GM12878 (cell line): ENCODE measurements at regions not wholly inside any gene's neighbourhood (a gene's known extent, or its start where the extent isn't known, plus 50 kb on each side); places are given as distances from the start of the nearest gene placed in this dataset.

Source experiments
- ATF7 ChIP-seq: fragments of 450-650 bp; IDR thresholded peaks from 2 replicates; pipeline ENCODE4 v1.6.1; 2016; ENCODE audit warnings: low read depth, mild to moderate bottlenecking
- SP1 ChIP-seq: IDR thresholded peaks from one replicate; pipeline ENCODE4 v1.6.1; 2011; ENCODE audit warnings: low read depth, low read length
- SUZ12 ChIP-seq: fragments of 200-600 bp; sonication (generic); IDR thresholded peaks from one replicate; pipeline ENCODE4 v1.6.1; 2018; ENCODE audit warnings: antibody characterized with exemption, mild to moderate bottlenecking; ENCODE audit not compliant: unreplicated experiment
- TF ChIP-seq, protein P1 (sequence below), 3 experiments: IDR thresholded peaks in 2 of 3; conservative IDR thresholded peaks in 1 of 3; 2 replicates each; pipeline ENCODE4 v1.5.1; 2011; ENCODE audit warnings: low read depth in 3 of 3, low read length in 3 of 3, mild to moderate bottlenecking in 3 of 3, control low read depth in 2 of 3, moderate library complexity in 2 of 3, inconsistent platforms in 1 of 3, mixed read lengths in 1 of 3; ENCODE audit not compliant: control insufficient read depth in 2 of 3, insufficient read depth in 1 of 3; ENCODE audit errors: extremely low read depth in 1 of 3
- TF ChIP-seq, protein P2 (sequence below): IDR thresholded peaks from 2 replicates; pipeline ENCODE4 v1.6.1; 2011; ENCODE audit warnings: low read depth, mild to moderate bottlenecking, low read length, moderate library complexity, borderline replicate concordance; ENCODE audit errors: extremely low read depth

DNA sequence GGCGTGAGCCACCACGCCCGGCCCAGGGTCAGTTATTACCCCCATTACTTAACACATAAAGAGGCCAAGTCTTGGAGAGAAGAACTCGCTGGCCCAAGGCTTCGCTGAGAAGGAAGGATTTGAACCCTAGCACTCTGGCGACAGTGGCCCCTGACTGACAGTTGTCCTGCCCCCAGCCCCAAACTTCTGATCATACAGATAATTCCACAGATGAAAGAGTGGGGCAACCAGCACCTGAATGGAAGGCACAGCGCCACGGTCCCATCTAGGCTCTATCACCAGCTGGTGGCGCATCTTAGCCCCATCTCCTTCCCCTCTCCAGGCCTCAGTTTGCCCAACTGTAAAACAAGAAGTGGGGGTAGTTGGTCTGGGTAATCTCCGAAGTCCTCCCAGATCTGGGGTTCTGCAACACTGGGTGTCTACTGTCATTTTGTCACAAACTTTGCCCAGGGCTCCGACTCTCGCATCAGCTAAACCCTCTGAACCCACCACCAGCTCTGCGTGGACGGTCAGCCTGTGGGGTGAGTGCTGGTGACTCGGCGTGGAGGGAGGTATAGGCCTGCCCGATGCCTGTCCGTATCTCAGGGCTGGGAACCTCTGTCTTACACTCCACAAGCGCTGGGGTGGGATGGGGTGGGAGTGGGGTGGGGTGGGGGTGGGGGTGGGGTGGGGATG lies 209.3 kb downstream of the C9orf50 start:
- TF ChIP-seq, protein P1, sequence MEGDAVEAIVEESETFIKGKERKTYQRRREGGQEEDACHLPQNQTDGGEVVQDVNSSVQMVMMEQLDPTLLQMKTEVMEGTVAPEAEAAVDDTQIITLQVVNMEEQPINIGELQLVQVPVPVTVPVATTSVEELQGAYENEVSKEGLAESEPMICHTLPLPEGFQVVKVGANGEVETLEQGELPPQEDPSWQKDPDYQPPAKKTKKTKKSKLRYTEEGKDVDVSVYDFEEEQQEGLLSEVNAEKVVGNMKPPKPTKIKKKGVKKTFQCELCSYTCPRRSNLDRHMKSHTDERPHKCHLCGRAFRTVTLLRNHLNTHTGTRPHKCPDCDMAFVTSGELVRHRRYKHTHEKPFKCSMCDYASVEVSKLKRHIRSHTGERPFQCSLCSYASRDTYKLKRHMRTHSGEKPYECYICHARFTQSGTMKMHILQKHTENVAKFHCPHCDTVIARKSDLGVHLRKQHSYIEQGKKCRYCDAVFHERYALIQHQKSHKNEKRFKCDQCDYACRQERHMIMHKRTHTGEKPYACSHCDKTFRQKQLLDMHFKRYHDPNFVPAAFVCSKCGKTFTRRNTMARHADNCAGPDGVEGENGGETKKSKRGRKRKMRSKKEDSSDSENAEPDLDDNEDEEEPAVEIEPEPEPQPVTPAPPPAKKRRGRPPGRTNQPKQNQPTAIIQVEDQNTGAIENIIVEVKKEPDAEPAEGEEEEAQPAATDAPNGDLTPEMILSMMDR (IDR thresholded peaks at IDR 0.05 in 2 of 3, conservative IDR thresholded peaks at IDR 0.05 in 1 of 3; ENCODE audit: control insufficient read depth in 2 of 3, extremely low read depth in 1 of 3, insufficient read depth in 1 of 3, low read depth in 3 of 3, low read length in 3 of 3), result no peak
- TF ChIP-seq SUZ12 (no peak), SP1 (no peak), ATF7 (no peak)
- TF ChIP-seq, protein P2, sequence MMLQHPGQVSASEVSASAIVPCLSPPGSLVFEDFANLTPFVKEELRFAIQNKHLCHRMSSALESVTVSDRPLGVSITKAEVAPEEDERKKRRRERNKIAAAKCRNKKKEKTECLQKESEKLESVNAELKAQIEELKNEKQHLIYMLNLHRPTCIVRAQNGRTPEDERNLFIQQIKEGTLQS, result no peak
